AG09319 (cell line): ENCODE measurements at regions not wholly inside any gene's neighbourhood (a gene's known extent, or its start where the extent isn't known, plus 50 kb on each side); places are given as distances from the start of the nearest gene placed in this dataset.

Source experiments
- DNase-seq: peaks from one replicate; pipeline ENCODE4 v3.0.0-alpha.2; 2010; ENCODE audit warnings: low read depth; ENCODE audit errors: extremely low read depth
- TF ChIP-seq, protein P1 (sequence below): IDR thresholded peaks from 2 replicates; pipeline ENCODE4 v1.5.1; 2011; ENCODE audit warnings: low read depth, mild to moderate bottlenecking, inconsistent platforms, low read length, moderate library complexity

DNA sequence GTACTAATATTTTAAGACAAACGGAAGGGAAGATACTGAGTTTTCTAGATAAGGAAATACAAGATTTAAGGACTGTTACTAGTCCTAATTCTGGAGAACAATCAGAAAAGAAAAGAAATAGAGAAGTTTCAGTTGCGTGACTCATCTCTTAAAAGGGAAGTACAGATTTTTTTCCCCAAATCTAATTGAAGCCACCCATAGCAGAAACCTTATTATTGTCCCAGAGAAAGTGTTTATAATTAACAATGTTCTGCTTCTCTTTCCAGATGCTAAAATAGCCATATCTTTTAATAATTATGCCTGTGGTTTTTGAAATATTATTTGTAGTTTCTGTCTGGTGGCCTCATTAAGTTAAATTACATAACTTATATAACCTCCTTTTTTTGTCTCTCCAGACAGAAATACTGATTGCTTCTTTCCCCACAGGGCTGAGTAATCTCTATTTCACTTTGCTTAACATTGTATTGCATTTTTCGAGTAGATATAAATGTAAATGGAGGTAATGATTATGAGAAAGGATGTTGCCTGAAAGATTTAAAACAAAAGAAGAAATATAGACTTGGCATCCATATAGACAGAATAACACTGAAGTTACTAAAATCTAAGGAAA, 240.7 kb upstream of the MBL2 start:
- DNase-seq: no peak
- TF ChIP-seq, protein P1, sequence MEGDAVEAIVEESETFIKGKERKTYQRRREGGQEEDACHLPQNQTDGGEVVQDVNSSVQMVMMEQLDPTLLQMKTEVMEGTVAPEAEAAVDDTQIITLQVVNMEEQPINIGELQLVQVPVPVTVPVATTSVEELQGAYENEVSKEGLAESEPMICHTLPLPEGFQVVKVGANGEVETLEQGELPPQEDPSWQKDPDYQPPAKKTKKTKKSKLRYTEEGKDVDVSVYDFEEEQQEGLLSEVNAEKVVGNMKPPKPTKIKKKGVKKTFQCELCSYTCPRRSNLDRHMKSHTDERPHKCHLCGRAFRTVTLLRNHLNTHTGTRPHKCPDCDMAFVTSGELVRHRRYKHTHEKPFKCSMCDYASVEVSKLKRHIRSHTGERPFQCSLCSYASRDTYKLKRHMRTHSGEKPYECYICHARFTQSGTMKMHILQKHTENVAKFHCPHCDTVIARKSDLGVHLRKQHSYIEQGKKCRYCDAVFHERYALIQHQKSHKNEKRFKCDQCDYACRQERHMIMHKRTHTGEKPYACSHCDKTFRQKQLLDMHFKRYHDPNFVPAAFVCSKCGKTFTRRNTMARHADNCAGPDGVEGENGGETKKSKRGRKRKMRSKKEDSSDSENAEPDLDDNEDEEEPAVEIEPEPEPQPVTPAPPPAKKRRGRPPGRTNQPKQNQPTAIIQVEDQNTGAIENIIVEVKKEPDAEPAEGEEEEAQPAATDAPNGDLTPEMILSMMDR: no peak

DNA sequence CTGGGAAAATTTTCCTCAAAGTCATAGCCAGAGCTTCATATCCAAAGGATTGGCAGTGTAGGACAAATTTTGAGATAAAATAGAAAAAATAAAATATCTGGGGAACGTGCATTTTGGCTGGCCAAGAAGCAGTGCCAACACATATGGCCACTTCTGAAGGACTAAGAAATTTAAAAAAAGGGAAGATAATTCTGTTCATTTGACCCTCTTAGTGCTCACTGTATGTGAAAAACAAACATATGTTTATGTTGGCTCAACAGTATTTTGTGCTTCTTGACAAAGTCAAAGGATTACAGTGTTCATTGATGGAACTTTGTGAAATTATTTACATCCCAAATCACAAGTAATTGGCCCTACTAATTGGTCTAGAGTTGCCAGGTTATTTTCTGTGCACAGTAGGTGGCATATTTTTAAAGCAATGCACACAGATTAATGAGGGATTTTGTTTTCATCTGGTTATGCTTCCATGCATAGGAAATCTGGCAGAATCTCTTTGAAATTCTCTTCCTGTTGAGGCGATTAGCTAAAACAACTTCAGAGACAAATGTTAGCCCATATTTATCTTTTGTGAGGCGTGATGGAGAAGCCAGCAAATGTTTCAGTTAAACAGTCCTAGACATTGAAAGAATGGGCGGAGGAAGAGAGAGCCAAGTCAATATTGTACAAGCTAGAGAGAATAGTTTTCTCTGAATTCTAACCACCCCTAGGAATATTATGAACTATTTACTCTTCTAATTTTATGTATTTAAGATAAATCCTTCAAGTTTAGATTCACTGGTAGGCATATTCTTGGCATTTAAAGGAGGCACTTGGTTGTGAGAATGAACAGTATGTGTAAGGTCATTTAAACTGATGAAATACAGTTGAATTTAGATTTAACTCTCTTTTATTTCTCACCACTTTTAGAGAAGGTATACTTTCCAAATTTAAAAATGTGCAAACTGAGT, 237.7 kb upstream of the MBL2 start:
- TF ChIP-seq, protein P1: no peak
- DNase-seq: no peak

DNA sequence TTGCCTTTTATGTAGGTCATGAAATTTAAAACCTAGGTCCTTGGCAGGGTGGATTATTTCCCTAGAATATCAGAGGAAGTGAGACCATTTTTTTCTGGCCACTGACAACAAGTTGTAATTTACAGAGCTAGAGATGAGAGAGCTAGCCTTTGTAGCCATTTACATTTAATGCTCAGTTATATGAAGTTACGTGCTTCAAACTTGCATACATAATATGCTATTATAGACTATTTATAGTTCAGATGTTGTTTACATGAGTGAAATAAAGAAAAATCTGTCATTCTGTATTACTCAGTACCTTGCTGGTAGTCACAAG, 234.9 kb upstream of the MBL2 start:
- DNase-seq: no peak
- TF ChIP-seq, protein P1: no peak

DNA sequence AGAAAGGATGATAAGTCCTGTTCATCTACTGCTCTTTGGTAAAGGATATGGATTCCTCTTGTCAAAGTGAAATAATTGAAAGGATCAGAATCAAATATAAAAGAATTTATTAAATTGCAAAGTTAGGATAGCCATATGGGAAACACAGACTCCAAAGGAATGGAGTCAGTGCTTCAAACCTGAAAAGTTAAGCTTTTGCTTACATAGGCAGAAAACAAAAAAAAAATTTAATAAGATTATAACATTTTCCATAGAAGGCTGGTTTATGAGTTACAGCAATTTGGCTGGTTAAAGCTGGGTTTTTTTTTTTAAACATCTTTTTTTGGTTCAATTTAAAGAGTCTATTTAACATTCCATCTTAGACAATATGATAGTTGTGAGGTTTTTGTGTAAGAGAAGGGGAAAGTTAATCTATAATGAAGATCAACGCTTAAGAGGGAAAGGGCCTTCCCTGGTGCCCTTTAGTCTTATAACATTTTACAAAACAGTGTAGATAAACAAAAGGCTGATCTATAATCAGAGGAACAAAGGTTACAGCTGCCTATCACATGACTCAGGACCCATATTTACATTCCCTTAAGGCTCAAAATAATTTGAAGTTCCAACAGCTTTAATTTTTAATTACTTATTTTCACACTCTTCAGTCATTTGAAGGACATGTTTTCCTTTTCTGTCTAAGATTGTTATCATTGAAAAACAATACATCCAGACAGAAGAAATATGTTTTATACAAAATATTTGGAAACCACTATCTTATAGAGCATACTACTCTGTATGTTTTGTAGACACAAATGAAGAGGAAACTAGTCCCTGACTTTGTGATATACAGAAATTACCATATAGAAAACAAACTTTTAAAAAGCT, 234.3 kb upstream of the MBL2 start:
- DNase-seq: no peak
- TF ChIP-seq, protein P1: no peak

- TF ChIP-seq, protein P1: no peak
- no peak for DNase-seq
Observed at GRCh38 chr10:53005612-53006345, 233.2 kb upstream of the MBL2 start.

DNA sequence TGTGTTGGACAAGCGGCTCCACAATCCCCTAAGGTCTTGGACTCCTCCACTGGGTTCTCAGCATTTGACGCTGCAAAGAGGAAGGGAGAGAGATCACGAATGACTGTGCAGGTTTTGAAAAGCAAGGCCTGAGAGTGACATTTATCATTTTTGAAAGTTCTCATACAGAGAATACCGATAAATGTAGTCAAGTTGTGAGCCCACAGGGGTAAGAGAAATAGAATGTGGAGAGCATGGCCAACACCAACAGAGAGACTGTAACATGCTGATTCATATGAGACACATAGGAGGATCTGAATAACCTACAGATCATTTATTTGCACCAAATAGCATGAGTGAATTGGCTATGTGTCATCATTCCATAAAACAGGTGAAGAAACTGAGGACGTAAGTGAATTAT, 230.5 kb upstream of the MBL2 start:
- TF ChIP-seq, protein P1: no peak
- DNase-seq: no peak
